Ovary (tissue), 3 donors: ENCODE measurements at regions not wholly inside any gene's neighbourhood (a gene's known extent, or its start where the extent isn't known, plus 50 kb on each side); places are given as distances from the start of the nearest gene placed in this dataset.

Source experiments
- EP300 ChIP-seq: sonication (generic); formaldehyde crosslinking; IDR thresholded peaks from one replicate; pipeline ENCODE4 v1.6.1; 2017; ENCODE audit warnings: antibody characterized with exemption
- POLR2A ChIP-seq: fragments of 450-650 bp; IDR thresholded peaks from one replicate; pipeline ENCODE4 v1.6.1; 2017; ENCODE audit warnings: antibody characterized with exemption, mild to moderate bottlenecking, moderate library complexity
- TF ChIP-seq, protein P1 (sequence below), 3 donors: fragments of 450-650 bp in 2 of 3; fragments of 200-600 bp in 1 of 3; IDR thresholded peaks; one replicate each; pipeline versions ENCODE4 v1.5.1 to v1.8.0; 2016 to 2022; ENCODE audit warnings: antibody characterized with exemption in 3 of 3, mild to moderate bottlenecking in 1 of 3
- donor health status: DM: no; HTN: no; CAD: no.

DNA sequence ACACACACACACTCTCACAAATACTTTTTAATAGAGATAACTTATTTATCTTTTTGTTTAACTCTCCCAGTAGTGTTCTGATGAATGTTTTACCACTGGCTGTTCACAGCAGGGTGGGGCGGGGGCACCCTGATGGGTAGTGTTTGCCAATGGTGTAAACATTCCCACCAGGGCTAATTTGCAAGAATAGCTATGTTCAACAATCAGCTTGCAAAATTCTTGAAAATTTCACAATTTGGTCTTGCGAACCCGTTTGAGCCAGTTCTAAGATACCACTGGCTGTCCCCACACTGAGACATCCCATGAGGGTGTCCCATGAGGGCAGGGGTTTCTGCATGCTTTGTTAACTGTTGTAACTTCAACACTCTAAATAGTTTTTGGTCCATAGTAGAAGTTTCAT lies 348.5 kb downstream of the CXCL12 start:
- TF ChIP-seq, protein P1, sequence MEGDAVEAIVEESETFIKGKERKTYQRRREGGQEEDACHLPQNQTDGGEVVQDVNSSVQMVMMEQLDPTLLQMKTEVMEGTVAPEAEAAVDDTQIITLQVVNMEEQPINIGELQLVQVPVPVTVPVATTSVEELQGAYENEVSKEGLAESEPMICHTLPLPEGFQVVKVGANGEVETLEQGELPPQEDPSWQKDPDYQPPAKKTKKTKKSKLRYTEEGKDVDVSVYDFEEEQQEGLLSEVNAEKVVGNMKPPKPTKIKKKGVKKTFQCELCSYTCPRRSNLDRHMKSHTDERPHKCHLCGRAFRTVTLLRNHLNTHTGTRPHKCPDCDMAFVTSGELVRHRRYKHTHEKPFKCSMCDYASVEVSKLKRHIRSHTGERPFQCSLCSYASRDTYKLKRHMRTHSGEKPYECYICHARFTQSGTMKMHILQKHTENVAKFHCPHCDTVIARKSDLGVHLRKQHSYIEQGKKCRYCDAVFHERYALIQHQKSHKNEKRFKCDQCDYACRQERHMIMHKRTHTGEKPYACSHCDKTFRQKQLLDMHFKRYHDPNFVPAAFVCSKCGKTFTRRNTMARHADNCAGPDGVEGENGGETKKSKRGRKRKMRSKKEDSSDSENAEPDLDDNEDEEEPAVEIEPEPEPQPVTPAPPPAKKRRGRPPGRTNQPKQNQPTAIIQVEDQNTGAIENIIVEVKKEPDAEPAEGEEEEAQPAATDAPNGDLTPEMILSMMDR (IDR thresholded peaks at IDR 0.05): no peak
- TF ChIP-seq POLR2A (no peak), EP300 (no peak)
